ENCODE measurements at regions not wholly inside any gene's neighbourhood (a gene's known extent, or its start where the extent isn't known, plus 50 kb on each side); places are given as distances from the start of the nearest gene placed in this dataset.

DNA sequence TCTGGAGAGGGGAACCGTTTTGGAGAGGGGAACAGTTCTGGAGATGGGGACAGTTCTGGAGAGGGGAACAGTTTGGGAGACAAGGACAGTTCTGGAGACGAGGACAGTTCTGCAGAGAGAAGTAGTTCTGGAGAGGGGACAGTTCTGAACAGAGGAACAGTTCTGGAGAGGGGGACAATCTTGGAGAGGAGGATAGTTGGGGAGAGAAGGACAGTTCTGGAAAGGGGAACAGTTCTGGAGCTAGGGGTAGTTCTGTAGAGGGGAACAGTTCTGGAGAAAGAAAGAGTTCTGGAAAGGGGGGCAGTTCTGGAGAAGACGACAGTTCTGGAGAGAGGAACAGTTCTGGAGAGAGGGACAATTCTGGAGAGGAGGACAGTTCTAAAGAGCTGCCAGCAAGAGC, 745.9 kb downstream of the GALR1 start:
- no peaks in the 10 kb centered on the region for H3K27me3 ChIP-seq (ENCODE audit: control insufficient read depth, insufficient read depth, low read length)

GRCh38 chr18:77996737-77997136, 747.1 kb downstream of the GALR1 start:
- Histone ChIP-seq H3K4me3 (ENCODE audit: low read length) (no peak overlapping the region), H3K27ac (ENCODE audit: low read depth, low read length) (no peak overlapping the region), H3K9ac (ENCODE audit: low read length) (no peak overlapping the region), H3K4me1 (ENCODE audit: control insufficient read depth, insufficient read depth, low read length) (no peaks in the 10 kb centered on the region), H3K36me3 (ENCODE audit: control insufficient read depth, insufficient read depth, low read length) (no peaks in the 10 kb centered on the region), H3K27me3 (ENCODE audit: control insufficient read depth, insufficient read depth, low read length) (no peaks in the 10 kb centered on the region)

More for the DNA sequence above, 745.9 kb downstream of the GALR1 start:
- Histone ChIP-seq H3K9ac (ENCODE audit: low read length) (no peak overlapping the region), H3K4me3 (ENCODE audit: low read length) (no peak overlapping the region), H3K27ac (ENCODE audit: low read depth, low read length) (no peak overlapping the region), H3K4me1 (ENCODE audit: control insufficient read depth, insufficient read depth, low read length) (no peaks in the 10 kb centered on the region), H3K36me3 (ENCODE audit: control insufficient read depth, insufficient read depth, low read length) (no peaks in the 10 kb centered on the region)

- Histone ChIP-seq H3K4me1 (ENCODE audit: control insufficient read depth, insufficient read depth, low read length) (no peaks in the 10 kb centered on the region), H3K36me3 (ENCODE audit: control insufficient read depth, insufficient read depth, low read length) (no peaks in the 10 kb centered on the region), H3K4me3 (ENCODE audit: low read length) (no peak overlapping the region), H3K27ac (ENCODE audit: low read depth, low read length) (no peak overlapping the region), H3K27me3 (ENCODE audit: control insufficient read depth, insufficient read depth, low read length) (no peaks in the 10 kb centered on the region), H3K9ac (ENCODE audit: low read length) (no peak overlapping the region)
Measured at GRCh38 chr18:78001811-78002210, 752.2 kb downstream of the GALR1 start.

DNA sequence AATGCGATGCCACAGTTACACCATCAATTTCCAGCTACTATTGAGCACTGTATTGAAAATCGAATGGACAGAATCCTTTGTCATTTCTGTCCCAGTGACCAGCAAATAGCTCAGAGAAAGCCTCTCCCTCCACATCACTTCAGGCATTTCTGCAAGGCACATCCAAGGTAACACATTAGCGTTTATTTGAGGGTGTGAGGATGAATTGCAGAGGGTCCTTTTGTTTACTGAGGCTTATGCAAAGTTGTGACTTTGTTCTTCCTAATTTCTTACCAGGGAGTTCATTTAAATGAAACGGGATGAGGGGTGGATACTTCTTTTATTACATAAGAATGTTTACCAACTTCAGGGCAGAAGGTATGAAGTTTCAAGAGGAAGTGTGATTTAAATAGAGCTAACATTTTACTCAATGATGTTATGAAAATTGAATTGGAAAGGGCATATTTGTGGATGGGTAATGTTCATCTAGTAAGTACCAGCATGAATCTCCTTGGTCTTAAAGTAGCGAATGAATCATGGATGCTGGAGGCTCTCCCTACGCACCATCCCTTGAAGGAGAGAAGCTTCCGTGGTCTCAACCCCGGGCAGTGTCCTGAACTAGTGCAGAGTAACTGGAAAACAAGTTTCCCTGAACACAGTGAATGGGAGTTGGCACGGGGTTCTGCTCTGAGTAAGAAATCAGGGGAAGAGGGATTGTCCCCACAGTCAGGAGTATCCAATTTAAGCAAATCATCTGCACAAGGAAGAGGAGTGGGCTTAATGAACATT, 756.5 kb downstream of the GALR1 start:
- Histone ChIP-seq H3K36me3 (ENCODE audit: control insufficient read depth, insufficient read depth, low read length) (no peaks in the 10 kb centered on the region), H3K4me3 (ENCODE audit: low read length) (no peak overlapping the region), H3K27me3 (ENCODE audit: control insufficient read depth, insufficient read depth, low read length) (no peaks in the 10 kb centered on the region), H3K4me1 (ENCODE audit: control insufficient read depth, insufficient read depth, low read length) (no peaks in the 10 kb centered on the region), H3K9ac (ENCODE audit: low read length) (no peak overlapping the region), H3K27ac (ENCODE audit: low read depth, low read length) (no peak overlapping the region)

DNA sequence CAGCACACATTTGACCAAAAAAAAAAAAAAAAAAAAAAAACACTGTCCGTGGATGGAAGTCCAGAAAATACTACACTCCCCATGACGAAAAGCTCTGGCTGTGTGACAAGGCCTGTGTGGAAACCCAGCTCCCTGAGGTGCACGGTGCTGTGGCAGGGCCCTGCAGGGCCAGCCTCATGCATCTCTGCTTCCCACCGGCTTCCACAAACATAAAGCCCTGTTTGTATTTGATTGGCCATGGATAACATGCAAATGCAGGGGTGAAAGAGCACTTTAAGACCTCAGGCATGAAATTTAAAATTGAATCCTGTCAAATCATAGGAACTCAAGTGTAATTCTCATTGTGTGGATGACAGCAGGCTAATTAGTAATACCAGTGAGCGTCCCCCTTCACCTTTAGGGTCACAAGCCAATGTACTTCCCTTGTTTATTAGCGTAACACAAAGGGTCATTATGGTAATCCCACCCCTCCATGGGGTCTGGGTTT, 757.2 kb downstream of the GALR1 start:
- no peaks in the 10 kb centered on the region for H3K4me1 ChIP-seq (ENCODE audit: control insufficient read depth, insufficient read depth, low read length)
- H3K27ac ChIP-seq (ENCODE audit: low read depth, low read length), result no peak overlapping the region
- H3K4me3 ChIP-seq (ENCODE audit: low read length), result no peak overlapping the region
- no peak overlapping the region for H3K9ac ChIP-seq (ENCODE audit: low read length)
- H3K36me3 ChIP-seq (ENCODE audit: control insufficient read depth, insufficient read depth, low read length), result no peaks in the 10 kb centered on the region
- no peaks in the 10 kb centered on the region for H3K27me3 ChIP-seq (ENCODE audit: control insufficient read depth, insufficient read depth, low read length)

- Histone ChIP-seq H3K27ac (ENCODE audit: low read depth, low read length) (no peak overlapping the region), H3K4me1 (ENCODE audit: control insufficient read depth, insufficient read depth, low read length) (no peaks in the 10 kb centered on the region), H3K27me3 (ENCODE audit: control insufficient read depth, insufficient read depth, low read length) (no peaks in the 10 kb centered on the region), H3K36me3 (ENCODE audit: control insufficient read depth, insufficient read depth, low read length) (no peaks in the 10 kb centered on the region), H3K4me3 (ENCODE audit: low read length) (no peak overlapping the region), H3K9ac (ENCODE audit: low read length) (no peak overlapping the region)
Measured at GRCh38 chr18:78010363-78010762, 760.7 kb downstream of the GALR1 start.

DNA sequence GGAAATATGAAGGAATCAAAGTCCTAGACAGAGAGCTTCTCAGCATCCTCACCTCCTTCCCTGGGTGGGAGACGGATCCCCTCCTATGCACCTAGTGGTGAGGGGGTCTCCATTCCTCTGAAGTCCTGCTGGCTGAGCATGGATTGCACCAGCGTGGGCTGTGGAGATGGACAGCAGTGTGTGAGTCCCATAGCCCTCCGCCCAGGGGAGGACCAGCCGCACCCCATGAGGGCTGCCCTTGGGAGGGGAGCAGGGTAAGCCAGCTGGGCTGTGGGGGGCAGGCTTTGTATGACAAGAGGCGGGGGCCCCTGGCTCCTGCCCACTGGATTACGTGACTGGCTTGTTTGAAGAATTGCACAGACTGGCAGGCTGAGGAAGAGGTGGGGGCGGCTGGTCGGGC, 768.2 kb downstream of the GALR1 start:
- H3K36me3 ChIP-seq (ENCODE audit: control insufficient read depth, insufficient read depth, low read length), result no peaks in the 10 kb centered on the region
- H3K9ac ChIP-seq (ENCODE audit: low read length), result no peak overlapping the region
- H3K4me1 ChIP-seq (ENCODE audit: control insufficient read depth, insufficient read depth, low read length), result no peaks in the 10 kb centered on the region
- no peak overlapping the region for H3K27ac ChIP-seq (ENCODE audit: low read depth, low read length)
- no peak overlapping the region for H3K4me3 ChIP-seq (ENCODE audit: low read length)
- H3K27me3 ChIP-seq (ENCODE audit: control insufficient read depth, insufficient read depth, low read length), result peaks cover 2% of the 10 kb centered on the region

- H3K9ac ChIP-seq (ENCODE audit: low read length), result no peak overlapping the region
- H3K27me3 ChIP-seq (ENCODE audit: control insufficient read depth, insufficient read depth, low read length), result peaks cover 2% of the 10 kb centered on the region
- no peak overlapping the region for H3K27ac ChIP-seq (ENCODE audit: low read depth, low read length)
- H3K4me3 ChIP-seq (ENCODE audit: low read length), result no peak overlapping the region
- no peaks in the 10 kb centered on the region for H3K36me3 ChIP-seq (ENCODE audit: control insufficient read depth, insufficient read depth, low read length)
- no peaks in the 10 kb centered on the region for H3K4me1 ChIP-seq (ENCODE audit: control insufficient read depth, insufficient read depth, low read length)
Measured at GRCh38 chr18:78021196-78021595, 771.5 kb downstream of the GALR1 start.

DNA sequence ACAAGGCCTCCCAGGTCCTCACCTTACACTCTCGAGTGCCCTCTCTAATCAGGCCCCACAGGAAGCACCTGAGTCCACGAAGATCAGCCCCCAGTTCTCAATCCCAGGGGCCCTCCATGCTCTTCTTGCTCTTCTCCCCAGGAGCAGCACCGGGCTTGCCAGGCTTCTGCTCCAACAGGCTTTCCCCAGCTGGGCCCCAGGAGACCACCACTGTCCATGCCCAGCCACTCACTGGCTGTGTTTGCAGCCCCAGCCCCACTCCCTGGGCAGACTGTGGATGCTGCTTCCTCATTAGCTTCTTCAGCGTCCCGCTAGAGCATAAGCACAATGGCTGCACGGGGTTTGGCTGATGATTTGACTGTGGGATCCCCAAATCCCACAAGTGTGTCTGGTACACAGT, 781.9 kb downstream of the GALR1 start:
- Histone ChIP-seq H3K9ac (ENCODE audit: low read length) (no peak overlapping the region), H3K36me3 (ENCODE audit: control insufficient read depth, insufficient read depth, low read length) (no peaks in the 10 kb centered on the region), H3K4me3 (ENCODE audit: low read length) (no peak overlapping the region), H3K27ac (ENCODE audit: low read depth, low read length) (no peak overlapping the region), H3K4me1 (ENCODE audit: control insufficient read depth, insufficient read depth, low read length) (no peaks in the 10 kb centered on the region), H3K27me3 (ENCODE audit: control insufficient read depth, insufficient read depth, low read length) (no peaks in the 10 kb centered on the region)

- Histone ChIP-seq H3K9ac (ENCODE audit: low read length) (no peak overlapping the region), H3K27ac (ENCODE audit: low read depth, low read length) (no peak overlapping the region), H3K4me1 (ENCODE audit: control insufficient read depth, insufficient read depth, low read length) (no peaks in the 10 kb centered on the region), H3K27me3 (ENCODE audit: control insufficient read depth, insufficient read depth, low read length) (no peaks in the 10 kb centered on the region), H3K4me3 (ENCODE audit: low read length) (no peak overlapping the region), H3K36me3 (ENCODE audit: control insufficient read depth, insufficient read depth, low read length) (no peaks in the 10 kb centered on the region)
Measured at GRCh38 chr18:78031991-78032390, 782.3 kb downstream of the GALR1 start.

DNA sequence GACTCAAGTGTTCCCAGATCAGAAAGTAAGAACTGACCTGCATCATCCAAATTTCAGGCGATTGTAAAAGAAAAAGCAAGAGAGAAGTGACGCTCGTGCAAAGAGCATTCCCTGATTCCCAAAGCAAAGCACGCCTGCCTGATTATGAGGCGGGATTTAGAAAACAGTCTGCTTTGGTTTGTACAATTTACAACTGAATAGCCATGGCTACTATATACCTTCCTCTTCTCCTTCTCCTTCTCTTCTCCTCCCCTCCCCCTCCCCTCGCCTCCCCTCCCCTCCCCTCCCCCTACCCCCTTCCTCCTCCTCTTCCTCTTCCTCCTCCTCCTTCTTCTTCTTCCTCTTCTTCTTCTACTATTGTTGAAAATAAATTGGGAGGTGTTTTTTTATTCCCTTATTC, 782.9 kb downstream of the GALR1 start:
- no peaks in the 10 kb centered on the region for H3K4me1 ChIP-seq (ENCODE audit: control insufficient read depth, insufficient read depth, low read length)
- H3K27ac ChIP-seq (ENCODE audit: low read depth, low read length), result no peak overlapping the region
- H3K4me3 ChIP-seq (ENCODE audit: low read length), result no peak overlapping the region
- no peaks in the 10 kb centered on the region for H3K27me3 ChIP-seq (ENCODE audit: control insufficient read depth, insufficient read depth, low read length)
- no peaks in the 10 kb centered on the region for H3K36me3 ChIP-seq (ENCODE audit: control insufficient read depth, insufficient read depth, low read length)
- no peak overlapping the region for H3K9ac ChIP-seq (ENCODE audit: low read length)

GRCh38 chr18:78034755-78035154, 785.1 kb downstream of the GALR1 start:
- Histone ChIP-seq H3K27ac (ENCODE audit: low read depth, low read length) (no peak overlapping the region), H3K4me3 (ENCODE audit: low read length) (no peak overlapping the region), H3K9ac (ENCODE audit: low read length) (no peak overlapping the region), H3K36me3 (ENCODE audit: control insufficient read depth, insufficient read depth, low read length) (no peaks in the 10 kb centered on the region), H3K27me3 (ENCODE audit: control insufficient read depth, insufficient read depth, low read length) (no peaks in the 10 kb centered on the region), H3K4me1 (ENCODE audit: control insufficient read depth, insufficient read depth, low read length) (no peaks in the 10 kb centered on the region)

DNA sequence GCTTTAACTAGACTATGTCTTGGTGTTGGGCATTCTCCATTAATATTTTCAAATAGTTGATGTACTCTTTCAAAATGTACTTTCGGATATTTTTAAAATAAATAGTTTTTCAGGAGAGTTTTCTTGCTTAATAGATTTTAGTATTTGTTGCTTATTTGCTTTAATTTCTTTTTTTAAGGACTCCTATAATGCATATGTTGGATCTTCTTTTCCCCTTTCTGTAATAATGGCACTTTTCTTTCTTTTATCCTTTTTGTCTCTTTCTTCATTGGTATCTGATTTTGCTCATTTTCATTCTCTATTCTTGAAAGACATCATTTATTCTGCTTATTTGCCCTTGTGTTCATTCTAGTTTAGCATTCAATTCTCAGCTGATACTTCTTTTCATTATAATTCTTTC, 791.6 kb downstream of the GALR1 start:
- Histone ChIP-seq H3K4me1 (ENCODE audit: control insufficient read depth, insufficient read depth, low read length) (no peaks in the 10 kb centered on the region), H3K9ac (ENCODE audit: low read length) (no peak overlapping the region), H3K27ac (ENCODE audit: low read depth, low read length) (no peak overlapping the region), H3K36me3 (ENCODE audit: control insufficient read depth, insufficient read depth, low read length) (no peaks in the 10 kb centered on the region), H3K27me3 (ENCODE audit: control insufficient read depth, insufficient read depth, low read length) (no peaks in the 10 kb centered on the region), H3K4me3 (ENCODE audit: low read length) (no peak overlapping the region)
